ENCODE measurements at regions not wholly inside any gene's neighbourhood (a gene's known extent, or its start where the extent isn't known, plus 50 kb on each side); places are given as distances from the start of the nearest gene placed in this dataset.

GRCh38 chr15:58348095-58348812, 83.5 kb upstream of the LIPC start:
- TF ChIP-seq, protein P1, sequence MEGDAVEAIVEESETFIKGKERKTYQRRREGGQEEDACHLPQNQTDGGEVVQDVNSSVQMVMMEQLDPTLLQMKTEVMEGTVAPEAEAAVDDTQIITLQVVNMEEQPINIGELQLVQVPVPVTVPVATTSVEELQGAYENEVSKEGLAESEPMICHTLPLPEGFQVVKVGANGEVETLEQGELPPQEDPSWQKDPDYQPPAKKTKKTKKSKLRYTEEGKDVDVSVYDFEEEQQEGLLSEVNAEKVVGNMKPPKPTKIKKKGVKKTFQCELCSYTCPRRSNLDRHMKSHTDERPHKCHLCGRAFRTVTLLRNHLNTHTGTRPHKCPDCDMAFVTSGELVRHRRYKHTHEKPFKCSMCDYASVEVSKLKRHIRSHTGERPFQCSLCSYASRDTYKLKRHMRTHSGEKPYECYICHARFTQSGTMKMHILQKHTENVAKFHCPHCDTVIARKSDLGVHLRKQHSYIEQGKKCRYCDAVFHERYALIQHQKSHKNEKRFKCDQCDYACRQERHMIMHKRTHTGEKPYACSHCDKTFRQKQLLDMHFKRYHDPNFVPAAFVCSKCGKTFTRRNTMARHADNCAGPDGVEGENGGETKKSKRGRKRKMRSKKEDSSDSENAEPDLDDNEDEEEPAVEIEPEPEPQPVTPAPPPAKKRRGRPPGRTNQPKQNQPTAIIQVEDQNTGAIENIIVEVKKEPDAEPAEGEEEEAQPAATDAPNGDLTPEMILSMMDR (IDR thresholded peaks at IDR 0.05), result no peak
- no peak for TF ChIP-seq EP300 (IDR thresholded peaks at IDR 0.05)
- no peak for TF ChIP-seq POLR2A (IDR thresholded peaks at IDR 0.05)
